ENCODE measurements at regions not wholly inside any gene's neighbourhood (a gene's known extent, or its start where the extent isn't known, plus 50 kb on each side); places are given as distances from the start of the nearest gene placed in this dataset.

- Histone ChIP-seq H3K27me3 (replicated peaks; ENCODE audit: insufficient read depth, low read length) (no peaks in the 10 kb centered on the region), H3K9ac (ENCODE audit: low read length) (no peak overlapping the region), H3K4me3 (ENCODE audit: low read length) (no peak overlapping the region), H4K20me1 (ENCODE audit: insufficient read depth, low read length) (no peaks in the 10 kb centered on the region), H3K9me3 (replicated peaks; ENCODE audit: insufficient read depth, low read length) (no peaks in the 10 kb centered on the region), H3K4me1 (ENCODE audit: low read length) (no peaks in the 10 kb centered on the region), H3F3A (ENCODE audit: insufficient read depth, low read length) (no peaks in the 10 kb centered on the region), H3K27ac (ENCODE audit: low read length) (no peak overlapping the region), H3K9me2 (replicated peaks; ENCODE audit: insufficient read depth, low read length) (no peaks in the 10 kb centered on the region), H3K79me2 (ENCODE audit: low read length) (no peaks in the 10 kb centered on the region), H2AFZ (ENCODE audit: low read length) (no peak overlapping the region), H3K4me2 (ENCODE audit: low read depth, low read length) (no peak overlapping the region), H3K36me3 (replicated peaks; ENCODE audit: insufficient read depth, low read length) (no peaks in the 10 kb centered on the region)
- DNase-seq, result no peak
- TF ChIP-seq EZH2 (optimal IDR thresholded peaks at IDR 0.05; ENCODE audit: low read depth, low read length) (no peak), EZH2phosphoT487 (IDR thresholded peaks at IDR 0.05; ENCODE audit: low read length) (no peak), CTCF (IDR thresholded peaks at IDR 0.05; ENCODE audit: low read length) (no peak)
These were observed 61.6 kb upstream of the ANKRD1 start for GRCh38 chr10:90982406-90983008.

- Histone ChIP-seq H3K9me2 (replicated peaks; ENCODE audit: insufficient read depth, low read length) (no peaks in the 10 kb centered on the region), H3K4me2 (ENCODE audit: low read depth, low read length) (no peak overlapping the region), H2AFZ (ENCODE audit: low read length) (no peak overlapping the region), H3K27ac (ENCODE audit: low read length) (no peak overlapping the region), H3K79me2 (ENCODE audit: low read length) (no peaks in the 10 kb centered on the region), H3K4me1 (ENCODE audit: low read length) (no peaks in the 10 kb centered on the region), H3K9me3 (replicated peaks; ENCODE audit: insufficient read depth, low read length) (no peaks in the 10 kb centered on the region), H3K27me3 (replicated peaks; ENCODE audit: insufficient read depth, low read length) (no peaks in the 10 kb centered on the region), H3K9ac (ENCODE audit: low read length) (no peak overlapping the region), H3K4me3 (ENCODE audit: low read length) (no peak overlapping the region), H4K20me1 (ENCODE audit: insufficient read depth, low read length) (no peaks in the 10 kb centered on the region), H3K36me3 (replicated peaks; ENCODE audit: insufficient read depth, low read length) (no peaks in the 10 kb centered on the region), H3F3A (ENCODE audit: insufficient read depth, low read length) (no peaks in the 10 kb centered on the region)
- TF ChIP-seq EZH2phosphoT487 (IDR thresholded peaks at IDR 0.05; ENCODE audit: low read length), result no peak
- TF ChIP-seq EZH2 (optimal IDR thresholded peaks at IDR 0.05; ENCODE audit: low read depth, low read length), result no peak
- no peak for TF ChIP-seq CTCF (IDR thresholded peaks at IDR 0.05; ENCODE audit: low read length)
- DNase-seq, result no peak
These were observed 63.1 kb upstream of the ANKRD1 start for GRCh38 chr10:90983914-90984549.

DNA sequence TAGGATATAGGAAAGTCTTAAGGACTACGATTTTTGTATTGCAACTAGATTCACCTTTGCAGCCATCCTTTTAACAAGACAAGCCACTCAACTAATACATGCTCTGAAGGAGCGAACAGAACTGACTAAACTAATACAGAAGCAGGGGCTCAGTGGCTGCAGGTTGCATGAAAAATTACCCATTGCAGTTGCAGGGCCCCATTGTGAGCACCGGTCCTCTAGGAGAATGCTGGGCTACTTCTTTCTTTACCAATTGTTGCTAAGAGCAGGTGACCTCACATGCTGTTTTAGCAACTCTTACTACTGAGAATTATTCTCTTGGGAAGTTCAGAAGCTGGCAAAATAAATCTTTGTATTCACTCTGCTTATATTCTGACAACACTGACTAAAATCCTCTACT lies 64.0 kb upstream of the ANKRD1 start:
- Histone ChIP-seq H3K9me2 (replicated peaks; ENCODE audit: insufficient read depth, low read length) (no peaks in the 10 kb centered on the region), H3K9me3 (replicated peaks; ENCODE audit: insufficient read depth, low read length) (no peaks in the 10 kb centered on the region), H3K9ac (ENCODE audit: low read length) (no peak overlapping the region), H3K4me2 (ENCODE audit: low read depth, low read length) (no peak overlapping the region), H4K20me1 (ENCODE audit: insufficient read depth, low read length) (no peaks in the 10 kb centered on the region), H3K4me1 (ENCODE audit: low read length) (no peaks in the 10 kb centered on the region), H3K79me2 (ENCODE audit: low read length) (no peaks in the 10 kb centered on the region), H2AFZ (ENCODE audit: low read length) (no peak overlapping the region), H3F3A (ENCODE audit: insufficient read depth, low read length) (no peaks in the 10 kb centered on the region), H3K36me3 (replicated peaks; ENCODE audit: insufficient read depth, low read length) (no peaks in the 10 kb centered on the region), H3K4me3 (ENCODE audit: low read length) (no peak overlapping the region), H3K27ac (ENCODE audit: low read length) (no peak overlapping the region), H3K27me3 (replicated peaks; ENCODE audit: insufficient read depth, low read length) (no peaks in the 10 kb centered on the region)
- no peak for DNase-seq
- TF ChIP-seq CTCF (IDR thresholded peaks at IDR 0.05; ENCODE audit: low read length), result no peak
